G401 (cell line): ENCODE measurements at regions not wholly inside any gene's neighbourhood (a gene's known extent, or its start where the extent isn't known, plus 50 kb on each side); places are given as distances from the start of the nearest gene placed in this dataset.
"Not testable (repeated sequence)": the region's sequence is repeated elsewhere in the genome, so short reads cannot be mapped to it uniquely, and the experiment has no call there.

Experiments used
- DNase-seq: peaks from one replicate; pipeline ENCODE4 v3.0.0-alpha.2; 2015; ENCODE audit warnings: low spot score
- in situ Hi-C: cut with HindIII; loops from 2 replicates; pipeline ENCODE4 v1.10.0; 2016; ENCODE audit warnings: low sequenced_read_pairs, mixed read lengths

DNA sequence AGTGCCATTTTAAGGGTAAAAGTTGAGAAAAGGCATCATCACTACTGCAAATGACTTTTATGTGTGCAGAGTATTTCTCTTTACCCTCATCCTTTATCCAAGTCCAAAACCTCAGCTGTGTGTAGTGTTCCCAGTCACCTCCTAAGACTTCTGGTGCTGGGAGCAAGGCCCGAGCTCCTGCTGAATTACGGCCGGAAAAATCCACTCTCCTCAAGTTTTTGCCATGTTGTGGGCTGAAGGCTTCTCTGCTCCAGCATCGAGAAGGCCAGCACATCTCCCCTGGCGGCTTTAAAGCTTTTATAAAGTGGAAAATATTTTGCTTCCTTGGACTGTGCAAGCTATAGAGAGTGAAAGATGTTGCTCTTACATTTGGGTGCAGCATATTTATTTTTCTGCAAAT lies 153.2 kb upstream of the THBS2 start:
- in situ Hi-C loops: no loop called here
- DNase-seq: no peak

DNA sequence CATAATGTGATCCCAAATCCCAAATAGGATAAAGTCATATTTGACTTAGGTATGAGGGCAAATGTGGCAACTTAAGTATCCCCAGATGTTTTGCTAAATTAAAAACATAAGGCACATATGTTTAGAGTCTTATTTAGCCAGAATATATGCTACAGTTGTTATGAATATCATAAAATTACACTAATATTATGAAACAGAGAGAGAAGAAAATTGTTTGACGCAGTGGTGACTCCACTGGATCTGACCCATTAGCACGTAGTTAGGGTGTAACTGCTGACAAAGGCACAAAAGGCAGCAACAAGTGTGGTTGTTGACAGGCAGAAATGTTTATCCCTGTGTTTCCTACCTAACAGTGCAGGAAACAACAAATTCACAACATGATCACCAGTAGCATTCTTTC lies 152.4 kb upstream of the THBS2 start:
- in situ Hi-C loops: no loop called here
- DNase-seq: no peak

DNA sequence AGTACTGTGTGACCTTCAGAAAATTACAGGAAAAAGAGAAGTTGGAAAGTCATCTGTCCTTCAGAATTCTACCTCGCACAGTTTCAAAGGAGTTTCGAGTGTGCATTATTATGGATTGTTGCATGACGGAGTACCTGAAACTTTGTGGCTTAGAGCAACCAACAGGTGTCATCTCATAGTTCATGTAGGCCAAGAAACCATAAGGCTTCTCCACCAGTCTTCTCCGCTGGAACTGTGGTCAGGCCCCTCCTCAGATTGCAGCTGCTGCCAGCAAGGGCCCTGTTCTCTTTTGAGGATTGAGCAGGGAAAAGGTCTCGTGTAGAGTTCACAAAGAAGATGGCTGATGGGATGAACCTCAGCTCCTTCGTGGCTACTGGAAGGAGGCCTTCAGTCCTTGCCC lies 151.2 kb upstream of the THBS2 start:
- in situ Hi-C loops: no loop called here
- no peak for DNase-seq

DNA sequence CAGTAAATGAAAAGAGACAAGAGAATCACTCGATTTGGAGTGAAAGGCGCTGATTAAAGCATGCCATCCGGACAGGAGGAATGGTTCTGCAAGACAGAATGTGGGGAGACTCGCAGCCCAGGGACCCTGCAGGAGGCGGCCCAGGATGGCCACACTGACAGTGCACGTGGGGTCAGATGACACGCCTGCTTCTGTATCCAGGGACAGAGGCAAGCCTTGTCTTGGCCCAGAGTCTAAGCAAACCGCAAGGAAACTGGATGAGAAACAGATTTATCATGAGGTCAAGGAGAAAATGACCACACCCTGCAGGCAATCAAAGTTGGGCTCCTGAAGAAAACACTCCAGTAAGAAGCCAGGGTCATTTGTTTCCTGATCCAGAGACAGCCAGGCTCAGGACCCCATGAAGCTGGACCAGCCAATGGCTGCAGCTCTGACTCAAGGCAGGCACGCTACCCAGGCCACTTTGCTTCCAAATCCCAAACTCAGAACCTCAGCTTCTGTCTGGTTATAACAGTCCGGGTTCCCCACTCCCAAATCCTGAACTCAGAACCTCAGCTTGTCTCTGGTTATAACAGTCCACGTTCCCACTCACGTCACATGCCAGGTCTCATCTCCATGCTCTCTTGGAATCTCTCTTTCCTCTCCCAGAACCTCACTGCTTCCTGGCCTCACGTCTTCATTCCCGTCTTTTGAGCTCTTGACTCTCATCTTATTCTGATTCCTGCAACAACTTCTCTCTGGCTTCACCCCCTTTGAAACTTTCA lies 144.9 kb upstream of the THBS2 start:
- in situ Hi-C loops: no loop called here
- DNase-seq: no peak

DNA sequence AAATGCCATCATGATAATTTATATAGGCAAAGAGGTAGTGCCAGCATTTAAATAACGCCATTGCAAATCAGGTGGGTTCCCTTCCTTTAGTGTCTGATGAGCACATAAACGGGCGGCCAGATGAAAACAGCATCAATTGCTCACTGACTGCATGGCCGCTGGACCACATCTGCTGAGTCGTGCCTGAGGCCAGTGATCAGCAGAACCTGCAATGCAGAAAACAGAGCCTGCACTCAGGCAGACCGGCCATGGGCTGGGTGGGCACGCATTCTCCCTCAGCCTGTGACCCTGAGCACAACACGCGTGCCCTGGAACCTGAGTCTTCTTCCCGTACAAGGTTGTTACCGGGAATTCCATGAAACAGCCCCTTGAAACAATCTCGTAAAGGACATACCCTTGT lies 144.0 kb upstream of the THBS2 start:
- in situ Hi-C loops: no loop called here
- no peak for DNase-seq

DNA sequence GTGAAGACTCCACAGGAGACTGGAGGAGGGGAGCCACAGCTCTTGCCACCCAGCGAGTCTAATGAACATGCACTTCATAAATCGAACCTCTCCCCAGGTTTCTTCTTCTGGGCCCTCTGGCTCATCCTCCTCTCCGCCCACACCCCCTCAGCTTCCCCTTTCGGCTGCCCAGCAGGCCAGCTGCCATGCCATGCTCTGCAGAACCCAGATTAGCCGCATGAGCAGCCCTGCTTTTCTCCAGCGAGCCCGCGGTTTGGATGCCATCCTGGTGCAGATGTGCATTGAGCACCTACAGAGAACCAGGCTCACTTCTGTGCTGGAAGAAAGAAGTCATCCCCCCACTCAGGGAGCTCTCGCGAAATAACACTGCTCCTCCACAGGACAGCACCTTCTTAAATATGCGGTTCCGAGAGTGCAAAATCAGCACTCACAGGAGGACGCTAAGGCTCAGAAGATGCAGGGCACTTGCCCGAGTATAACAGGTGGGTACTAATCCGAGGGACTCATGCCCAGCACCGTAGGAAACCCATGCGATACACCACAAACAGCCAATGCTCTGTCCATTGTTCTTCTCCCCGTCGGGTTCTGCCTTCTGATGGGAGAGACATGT lies 143.0 kb upstream of the THBS2 start:
- DNase-seq: no peak
- in situ Hi-C loops: no loop called here

DNA sequence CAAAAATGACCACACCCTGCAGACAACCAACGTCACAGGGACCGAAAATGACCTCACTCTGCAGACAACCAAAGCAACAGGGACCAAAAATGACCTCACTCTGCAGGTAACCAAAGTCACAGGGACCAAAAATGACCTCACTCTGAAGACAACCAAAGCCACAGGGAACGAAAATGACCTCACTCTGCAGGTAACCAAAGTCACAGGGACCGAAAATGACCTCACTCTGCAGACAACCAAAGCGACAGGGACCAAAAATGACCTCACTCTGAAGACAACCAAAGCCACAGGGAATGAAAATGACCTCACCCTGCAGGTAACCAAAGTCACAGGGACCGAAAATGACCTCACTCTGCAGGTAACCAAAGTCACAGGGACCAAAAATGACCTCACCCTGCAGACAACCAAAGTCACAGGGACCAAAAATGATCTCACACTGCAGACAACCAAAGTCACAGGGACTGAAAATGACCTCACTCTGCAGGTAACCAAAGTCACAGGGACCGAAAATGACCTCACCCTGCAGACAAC lies 142.4 kb upstream of the THBS2 start:
- DNase-seq, in situ Hi-C loops: not testable (repeated sequence)

DNA sequence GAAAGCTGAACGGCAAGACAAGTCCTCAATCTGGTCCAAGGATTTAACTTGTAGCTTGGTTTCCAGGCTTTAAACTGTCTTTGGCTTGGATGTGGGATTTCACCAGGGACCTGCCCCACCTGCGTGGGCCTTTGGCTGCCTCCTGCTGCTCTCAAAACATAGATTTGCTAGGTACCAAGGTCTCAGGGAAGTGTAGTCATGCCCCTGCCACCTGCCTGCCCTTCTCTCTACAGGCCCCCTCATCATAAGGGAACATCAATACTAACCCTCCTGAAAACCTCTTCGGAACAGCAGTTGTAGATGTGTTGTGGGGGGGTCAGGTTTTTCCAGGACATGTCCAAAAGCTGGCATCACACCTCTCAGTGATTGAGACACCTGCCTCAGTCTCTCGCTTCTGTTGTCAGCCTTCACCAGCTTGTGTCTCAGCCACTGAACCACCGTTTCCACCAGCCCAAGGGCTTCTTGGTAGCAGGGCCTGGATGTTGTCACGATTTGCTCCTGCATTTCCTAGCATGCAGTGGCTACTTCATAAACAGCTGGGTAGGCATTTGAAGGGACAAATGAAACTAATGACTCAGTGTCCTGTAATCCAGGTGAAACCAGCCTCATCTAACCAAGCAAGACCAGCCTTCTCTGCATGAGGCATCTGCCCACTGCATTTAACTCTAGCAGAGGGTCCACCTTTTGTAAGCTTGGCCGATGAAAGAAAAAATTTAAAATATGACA lies 141.6 kb upstream of the THBS2 start:
- in situ Hi-C loops: no loop called here
- DNase-seq: no peak

DNA sequence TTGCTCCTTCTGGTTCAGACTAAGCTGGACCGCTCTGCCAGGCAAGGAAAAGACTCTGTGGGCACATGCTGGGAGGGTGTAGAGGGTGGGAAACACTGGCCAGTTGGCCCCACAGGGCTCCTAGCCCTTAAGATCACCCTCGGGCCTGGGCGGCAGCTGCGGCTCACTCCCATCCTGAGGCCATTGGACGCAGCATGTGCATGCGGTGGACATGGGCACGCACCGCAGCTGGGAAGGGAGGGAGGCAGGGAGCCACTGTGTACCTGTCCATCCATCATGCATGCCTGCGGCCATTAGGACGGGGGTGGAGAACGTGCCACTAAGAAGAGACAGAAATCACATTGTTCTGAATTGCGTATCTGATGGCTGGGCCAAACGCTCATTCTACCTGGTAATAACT lies 140.1 kb upstream of the THBS2 start:
- in situ Hi-C loops: no loop called here
- DNase-seq: no peak

DNA sequence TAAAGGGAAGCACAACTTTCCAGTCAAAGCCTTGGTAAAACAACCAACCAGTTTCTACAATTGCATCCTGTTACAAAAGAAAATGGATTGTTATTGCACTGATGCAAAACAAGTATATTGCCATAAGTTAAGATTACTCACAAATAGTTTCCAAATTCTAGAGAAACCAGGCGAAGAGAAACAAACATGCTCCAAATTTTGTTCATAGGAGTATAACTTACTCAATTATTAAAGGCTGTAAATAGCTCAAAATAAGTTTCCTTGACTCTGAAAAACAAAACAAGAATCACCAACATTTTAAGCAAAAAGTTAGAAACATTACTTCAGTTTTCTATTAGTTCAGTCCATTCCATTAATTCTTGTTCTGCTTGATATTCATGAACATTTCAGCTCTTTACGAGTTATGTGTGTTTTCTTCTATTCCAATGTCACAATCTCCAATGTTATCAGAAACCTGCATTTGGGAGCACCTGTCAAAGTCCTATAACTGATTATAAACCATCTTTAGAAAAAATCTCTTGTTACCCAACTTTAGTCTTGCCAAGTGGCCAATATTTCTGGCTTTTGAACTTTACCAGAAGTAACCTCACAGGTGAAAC lies 137.9 kb upstream of the THBS2 start:
- DNase-seq: no peak
- in situ Hi-C loops: no loop called here

DNA sequence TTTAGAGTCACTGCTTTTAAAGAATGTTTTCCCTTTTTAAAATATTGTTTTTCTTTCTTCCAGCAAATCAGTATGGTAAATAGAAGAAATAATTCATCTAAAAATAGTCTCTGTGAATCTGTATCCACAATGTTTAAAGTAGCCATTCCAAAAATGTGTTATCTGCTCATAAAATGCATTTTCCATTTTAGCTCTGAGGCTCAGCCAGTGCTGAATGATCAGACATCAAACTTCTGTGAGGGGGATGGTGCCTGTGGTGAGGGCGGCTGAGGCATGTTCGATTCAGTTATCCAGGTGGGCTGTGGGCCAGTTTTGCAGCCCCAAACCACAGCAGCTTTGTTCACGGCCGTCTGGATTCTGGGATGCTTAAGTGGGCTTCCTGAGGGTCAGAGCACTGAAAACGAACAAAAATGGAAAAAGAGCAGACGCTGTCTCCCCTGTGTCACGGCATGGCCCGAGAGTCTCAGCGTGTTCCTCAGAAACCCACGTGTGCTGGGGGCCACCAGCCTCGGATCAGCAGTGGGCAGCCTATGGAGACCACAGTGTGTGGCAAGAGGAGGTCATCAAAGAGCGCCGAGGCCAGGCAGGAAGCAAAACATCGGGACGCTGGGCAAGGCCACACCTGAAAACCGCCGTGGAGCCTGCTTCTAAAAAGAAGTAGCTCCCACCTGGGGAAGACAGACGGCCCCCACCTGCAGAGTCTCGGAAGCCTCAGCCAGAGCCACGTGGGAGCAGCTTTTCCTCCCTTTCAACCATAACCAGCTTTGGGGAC lies 134.9 kb upstream of the THBS2 start:
- in situ Hi-C loops: no loop called here
- DNase-seq: no peak

DNA sequence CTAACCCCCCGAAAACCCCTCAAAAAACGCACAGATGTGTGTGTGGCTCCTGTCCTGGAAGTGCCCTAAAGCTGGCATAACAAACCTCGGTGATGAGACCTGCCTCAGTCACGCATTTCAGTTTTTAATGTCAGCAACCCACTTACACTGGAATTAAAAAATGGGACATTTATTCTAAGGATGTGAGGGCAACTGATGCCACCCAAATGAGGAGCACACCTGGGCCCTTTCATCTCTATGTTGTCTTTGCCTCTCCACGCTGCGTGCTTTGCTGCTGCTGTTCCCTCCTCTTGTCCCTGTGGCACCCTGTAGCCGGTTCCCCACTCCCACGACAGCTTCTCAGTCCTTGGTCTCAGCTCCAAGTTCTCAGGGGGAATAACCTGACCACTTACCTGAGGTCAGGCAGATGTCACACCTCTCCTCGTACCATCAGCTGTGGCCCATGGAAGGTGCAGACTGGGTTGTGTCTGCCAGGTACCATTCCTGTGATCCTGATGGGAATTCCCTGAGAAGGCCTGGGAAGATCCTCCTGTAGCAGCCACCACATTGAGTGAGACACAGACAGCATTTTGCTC lies 134.2 kb upstream of the THBS2 start:
- no peak for DNase-seq
- in situ Hi-C loops: no loop called here

DNA sequence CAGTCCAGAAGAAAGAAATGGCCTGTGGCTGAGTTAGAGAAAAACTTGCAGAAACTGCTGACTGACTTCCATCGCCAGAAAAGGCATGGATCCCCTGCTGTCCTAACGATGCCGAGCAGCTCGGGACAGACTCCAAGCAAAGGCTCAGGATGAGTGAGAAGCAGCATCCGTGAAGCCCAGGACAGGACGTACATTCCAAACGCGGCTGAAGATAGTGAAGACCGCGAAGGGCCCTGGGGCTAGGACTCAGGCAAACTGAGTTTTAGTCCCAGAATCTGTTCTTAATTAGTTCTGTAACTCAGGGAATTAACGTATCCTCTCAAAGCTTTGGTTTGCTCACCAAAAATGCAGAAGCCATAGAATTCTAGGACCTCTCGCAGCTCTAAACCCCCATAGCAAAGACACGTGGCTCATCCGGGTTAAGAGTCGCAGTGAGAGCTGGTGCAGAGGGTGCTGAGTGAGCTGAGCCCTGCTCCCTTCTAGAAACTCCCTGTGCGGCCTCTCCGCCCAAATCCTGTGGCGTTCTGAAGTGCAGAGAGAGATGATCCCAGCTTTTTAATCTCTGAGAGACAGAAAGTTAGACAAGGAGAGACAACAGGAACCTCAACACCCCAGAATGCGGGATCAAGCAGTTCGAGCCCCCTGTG lies 132.9 kb upstream of the THBS2 start:
- DNase-seq: no peak
- in situ Hi-C loops: no loop called here

DNA sequence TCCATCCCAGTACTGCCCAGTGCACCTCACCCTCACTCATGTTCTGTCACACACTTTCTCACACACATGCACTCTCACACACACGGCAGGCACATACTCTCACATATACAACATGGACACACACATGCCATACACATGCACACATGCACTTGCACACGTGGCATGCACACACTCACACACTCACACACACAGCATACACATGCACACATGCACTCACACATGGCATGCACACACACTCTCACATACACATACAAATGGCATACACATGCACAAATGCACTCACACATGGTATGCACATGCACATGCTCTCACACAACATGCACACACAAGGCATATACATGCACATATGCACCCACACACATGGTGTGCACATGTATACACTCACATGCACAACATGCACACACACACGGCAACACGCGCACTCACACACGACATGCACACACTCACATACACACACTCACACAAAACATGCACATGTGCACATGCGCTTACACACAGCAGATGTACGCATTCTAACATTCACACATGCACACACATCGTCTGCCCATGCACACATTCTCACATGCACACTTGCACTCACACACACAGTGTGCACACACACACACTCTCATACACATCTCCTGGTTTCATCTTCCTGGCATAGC lies 131.7 kb upstream of the THBS2 start:
- in situ Hi-C loops: no loop called here
- no peak for DNase-seq

DNA sequence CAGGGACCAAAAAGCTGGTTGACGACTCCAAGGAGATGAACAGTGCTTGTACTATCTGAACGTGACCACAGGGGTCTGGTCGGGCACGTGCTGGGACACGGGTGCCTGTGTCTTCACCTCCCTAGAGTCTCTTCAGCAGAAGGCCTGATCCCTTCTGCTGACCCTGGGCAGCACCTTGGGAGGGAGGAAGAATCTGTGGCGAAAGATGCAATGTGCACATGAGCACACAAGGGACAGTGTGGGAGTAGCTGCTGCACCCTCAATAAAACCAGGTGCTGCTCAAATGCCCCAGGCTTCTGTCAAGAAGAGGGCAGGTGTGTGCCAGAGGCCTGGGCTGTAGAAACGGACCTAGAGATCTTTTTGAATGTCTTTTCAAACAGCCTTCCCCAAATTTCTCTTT lies 130.6 kb upstream of the THBS2 start:
- in situ Hi-C loops: no loop called here
- no peak for DNase-seq

DNA sequence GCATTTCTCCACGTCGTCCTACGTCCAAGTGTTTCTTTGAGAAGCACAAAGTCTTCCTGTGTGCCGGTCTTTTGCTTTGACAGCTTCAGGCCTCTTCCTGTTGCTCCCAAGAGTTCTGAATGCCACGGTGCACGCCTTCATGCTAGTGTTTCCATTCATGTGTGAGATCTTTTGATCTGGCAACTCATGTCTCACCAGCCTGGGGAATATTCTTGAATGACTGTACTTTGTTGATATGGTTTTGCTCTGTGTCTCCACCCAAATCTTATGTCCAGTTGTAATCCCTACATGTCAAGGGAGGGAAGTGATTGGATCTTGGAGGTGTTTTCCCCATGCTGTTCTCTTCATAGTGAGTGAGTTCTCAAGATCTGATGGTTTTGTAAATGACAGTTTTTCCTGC lies 129.6 kb upstream of the THBS2 start:
- no peak for DNase-seq
- in situ Hi-C loops: no loop called here

DNA sequence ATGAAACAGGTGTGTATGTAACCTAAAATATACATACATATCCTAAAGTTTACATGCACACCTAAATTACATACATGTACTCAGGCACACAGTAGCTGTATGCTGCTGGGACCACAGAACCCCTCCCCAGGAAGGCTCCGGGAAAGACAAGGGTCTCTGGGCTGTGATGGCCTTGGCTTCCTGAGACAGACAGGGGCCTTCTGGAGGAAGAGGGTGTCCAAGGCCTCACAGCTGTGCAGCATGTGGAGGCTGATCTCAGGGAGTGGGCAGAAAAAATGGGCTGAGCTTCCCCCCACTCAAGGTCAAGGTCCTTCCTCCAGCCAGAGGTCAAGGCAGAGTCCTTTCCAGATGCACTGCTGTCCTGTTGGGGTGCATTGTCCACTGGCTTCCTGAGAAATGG lies 129.1 kb upstream of the THBS2 start:
- in situ Hi-C loops: no loop called here

DNA sequence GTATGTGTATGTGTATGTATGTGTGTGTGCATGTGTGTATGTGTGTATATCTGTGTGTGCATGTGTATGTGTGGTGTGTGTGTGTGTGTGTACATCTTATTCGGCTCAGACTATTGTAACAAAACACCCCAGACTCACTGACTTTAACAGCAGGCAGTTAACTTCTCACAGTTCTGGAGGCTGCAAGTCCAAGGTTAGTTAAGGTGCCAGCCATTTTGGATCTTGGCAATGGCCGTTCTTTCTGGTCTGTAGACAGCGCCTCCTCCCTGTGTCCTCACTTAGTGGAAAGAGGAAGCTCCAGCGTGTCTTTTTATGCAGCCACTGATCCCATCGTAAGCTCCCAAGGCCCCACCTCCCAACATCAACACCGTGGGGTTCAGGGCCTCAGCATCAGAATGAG lies 128.3 kb upstream of the THBS2 start:
- in situ Hi-C loops: no loop called here
- no peak for DNase-seq

More for the DNA sequence above, 129.1 kb upstream of the THBS2 start:
- DNase-seq: no peak
